Psoas muscle (tissue), 7 donors: ENCODE measurements at regions not wholly inside any gene's neighbourhood (a gene's known extent, or its start where the extent isn't known, plus 50 kb on each side); places are given as distances from the start of the nearest gene placed in this dataset.
"Not testable (repeated sequence)": the region's sequence is repeated elsewhere in the genome, so short reads cannot be mapped to it uniquely, and the experiment has no call there.

Source experiments
- ATAC-seq, 4 donors: fragments of 200-7000 bp; cut with Tn5 transposase; one replicate each; pipeline ENCODE4 v1.9.1; 2020; ENCODE audit warnings: moderate library complexity in 3 of 4, mild to moderate bottlenecking in 2 of 4
- DNase-seq, 2 donors: peaks; one replicate each; pipeline ENCODE4 v3.0.0-alpha.2; 2020
- H3K27ac ChIP-seq: fragments of 200-600 bp; one replicate; pipeline ENCODE4 v1.8.0; 2022
- H3K27me3 ChIP-seq, 3 donors: fragments of 200-600 bp in 1 of 3; one replicate each; pipeline versions ENCODE4 v1.6.1 to v1.8.0; 2013 to 2022; ENCODE audit warnings: low read length in 2 of 3, mild to moderate bottlenecking in 2 of 3, moderate library complexity in 1 of 3; ENCODE audit not compliant: insufficient read depth in 3 of 3
- H3K36me3 ChIP-seq, 2 donors: fragments of 200-600 bp in 1 of 2; one replicate each; pipeline versions ENCODE4 v1.6.1 to v1.8.0; 2013 to 2022; ENCODE audit warnings: low read depth in 1 of 2, mild to moderate bottlenecking in 1 of 2, moderate library complexity in 1 of 2; ENCODE audit not compliant: insufficient read depth in 1 of 2
- H3K4me1 ChIP-seq: fragments of 200-600 bp; one replicate; pipeline ENCODE4 v1.8.0; 2022
- H3K4me3 ChIP-seq: fragments of 200-600 bp; one replicate; pipeline ENCODE4 v1.8.0; 2022; ENCODE audit warnings: mild to moderate bottlenecking
- H3K9me3 ChIP-seq: fragments of 200-600 bp; one replicate; pipeline ENCODE4 v1.8.0; 2022
- WGBS, 3 donors: extraction: QIAGEN DNeasy Blood & Tissue Kit; methylation state at CpG; one replicate each; pipeline versions ENCODE4 v1.1.6 to v1.1.7; 2013; 5-methylcytosine and 5-hydroxymethylcytosine counted together
- intact Hi-C, 2 donors: fragments of 100-400 bp; cut with DNase I; formaldehyde crosslinking; loops; one replicate each; pipeline versions ENCODE4 v1.11.0 to v1.14.2; 2022
- TF ChIP-seq, protein P1 (sequence below): fragments of 200-600 bp; IDR thresholded peaks from one replicate; pipeline ENCODE4 v1.8.0; 2022; ENCODE audit warnings: antibody characterized with exemption
- donor health status: healthy with polysubstance abuse.
- donor health status: DM: no; HTN: no; CAD: no; lungs with moderate emphysema.
- donor health status: Bipolar disorder and iron deficiency.
- donor health status: healthy.
- donor health status: DM: yes; HTN: yes; CAD: no.
- donor health status: DM: no; HTN: no; CAD: no.
- donor health status: DM: yes; HTN: yes; CAD: no.

DNA sequence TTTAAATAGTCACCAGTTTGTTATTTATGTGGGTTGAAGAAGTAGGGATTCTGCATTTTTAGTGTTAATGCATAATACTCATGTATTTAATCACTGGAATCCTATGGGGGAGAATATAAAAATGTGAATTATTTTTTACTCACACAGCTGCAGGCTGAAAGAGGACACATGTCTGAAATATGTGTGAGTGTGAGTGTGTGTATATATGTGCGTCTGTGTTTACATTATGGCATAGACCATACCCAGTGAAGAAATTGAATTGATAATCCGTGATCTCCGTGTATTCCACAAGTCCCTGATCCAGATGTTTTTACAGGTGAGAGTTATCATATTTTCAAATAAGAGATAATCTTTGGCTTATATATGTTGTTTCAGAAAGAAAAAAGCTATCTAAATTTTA is 225.3 kb downstream of the ICOS start:
- Histone ChIP-seq H3K4me3 (no peak overlapping the region), H3K27me3 (no peaks in the 10 kb centered on the region), H3K4me1 (no peaks in the 10 kb centered on the region), H3K36me3 (no peaks in the 10 kb centered on the region), H3K27ac (no peak overlapping the region), H3K9me3 (no peaks in the 10 kb centered on the region)
- WGBS, 3 donors, result 36 to 51% (median 43%) methylated on average over 3 of the region's 3 CpGs
- intact Hi-C loops, result no loop called here
- DNase-seq (no peak), ATAC-seq (no peak)
- TF ChIP-seq, protein P1, sequence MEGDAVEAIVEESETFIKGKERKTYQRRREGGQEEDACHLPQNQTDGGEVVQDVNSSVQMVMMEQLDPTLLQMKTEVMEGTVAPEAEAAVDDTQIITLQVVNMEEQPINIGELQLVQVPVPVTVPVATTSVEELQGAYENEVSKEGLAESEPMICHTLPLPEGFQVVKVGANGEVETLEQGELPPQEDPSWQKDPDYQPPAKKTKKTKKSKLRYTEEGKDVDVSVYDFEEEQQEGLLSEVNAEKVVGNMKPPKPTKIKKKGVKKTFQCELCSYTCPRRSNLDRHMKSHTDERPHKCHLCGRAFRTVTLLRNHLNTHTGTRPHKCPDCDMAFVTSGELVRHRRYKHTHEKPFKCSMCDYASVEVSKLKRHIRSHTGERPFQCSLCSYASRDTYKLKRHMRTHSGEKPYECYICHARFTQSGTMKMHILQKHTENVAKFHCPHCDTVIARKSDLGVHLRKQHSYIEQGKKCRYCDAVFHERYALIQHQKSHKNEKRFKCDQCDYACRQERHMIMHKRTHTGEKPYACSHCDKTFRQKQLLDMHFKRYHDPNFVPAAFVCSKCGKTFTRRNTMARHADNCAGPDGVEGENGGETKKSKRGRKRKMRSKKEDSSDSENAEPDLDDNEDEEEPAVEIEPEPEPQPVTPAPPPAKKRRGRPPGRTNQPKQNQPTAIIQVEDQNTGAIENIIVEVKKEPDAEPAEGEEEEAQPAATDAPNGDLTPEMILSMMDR, result no peak

DNA sequence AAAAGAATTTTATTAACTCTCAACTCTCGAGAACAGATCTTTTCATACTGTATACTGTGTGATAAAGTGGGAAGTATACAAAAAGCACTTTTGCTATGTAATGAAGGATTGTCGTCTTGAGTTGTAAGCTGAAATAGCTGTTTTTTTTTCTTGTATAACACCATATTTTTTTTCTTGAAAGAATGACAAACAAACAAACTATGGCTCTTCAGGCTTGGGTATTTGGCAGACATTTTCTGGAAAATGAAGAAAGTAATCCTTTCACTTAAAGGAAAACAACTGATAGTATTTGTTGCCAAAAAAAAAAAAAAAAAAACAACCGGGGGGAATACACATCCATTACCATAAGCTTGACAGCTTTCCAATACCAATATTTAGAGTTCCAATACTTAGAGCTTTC is 230.4 kb downstream of the ICOS start:
- TF ChIP-seq, protein P1, result no peak
- H3K4me1 ChIP-seq, result no peaks in the 10 kb centered on the region
- H3K36me3 ChIP-seq, result no peaks in the 10 kb centered on the region
- no peak overlapping the region for H3K27ac ChIP-seq
- WGBS, 3 donors, result 70 to 79% (median 74%) methylated on average over 3 of the region's 3 CpGs
- ATAC-seq (no peak), DNase-seq (no peak)
- H3K27me3 ChIP-seq, result peaks cover 0 to 6% (median 0%) of the 10 kb centered on the region in 3 donors
- H3K9me3 ChIP-seq, result no peaks in the 10 kb centered on the region
- intact Hi-C loops, result no loop called here
- H3K4me3 ChIP-seq, result no peak overlapping the region

DNA sequence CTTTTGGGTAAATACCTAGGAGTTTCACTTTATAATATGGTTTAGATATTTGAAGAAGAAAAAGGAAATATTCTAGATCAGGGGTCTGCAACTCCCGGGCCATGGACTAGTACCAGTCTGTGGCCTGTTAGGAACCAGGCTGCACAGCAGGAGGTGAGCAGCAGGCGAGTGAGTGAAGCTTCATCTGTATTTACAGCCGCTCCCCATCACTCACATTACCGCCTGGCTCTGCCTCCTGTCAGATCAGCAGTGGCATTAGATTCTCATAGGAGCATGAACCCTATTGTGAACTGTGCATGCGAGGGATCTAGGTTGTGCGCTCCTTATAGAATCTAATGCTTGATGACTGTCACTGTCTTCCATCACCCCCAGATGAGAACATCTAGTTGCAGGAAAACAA is 231.1 kb downstream of the ICOS start:
- H3K36me3 ChIP-seq, ATAC-seq, H3K9me3 ChIP-seq, intact Hi-C loops, H3K4me1 ChIP-seq, H3K27me3 ChIP-seq, H3K4me3 ChIP-seq, DNase-seq, H3K27ac ChIP-seq: not testable (repeated sequence)
- WGBS, 3 donors, result 84 to 95% (median 93%) methylated on average over 6 of the region's 6 CpGs

DNA sequence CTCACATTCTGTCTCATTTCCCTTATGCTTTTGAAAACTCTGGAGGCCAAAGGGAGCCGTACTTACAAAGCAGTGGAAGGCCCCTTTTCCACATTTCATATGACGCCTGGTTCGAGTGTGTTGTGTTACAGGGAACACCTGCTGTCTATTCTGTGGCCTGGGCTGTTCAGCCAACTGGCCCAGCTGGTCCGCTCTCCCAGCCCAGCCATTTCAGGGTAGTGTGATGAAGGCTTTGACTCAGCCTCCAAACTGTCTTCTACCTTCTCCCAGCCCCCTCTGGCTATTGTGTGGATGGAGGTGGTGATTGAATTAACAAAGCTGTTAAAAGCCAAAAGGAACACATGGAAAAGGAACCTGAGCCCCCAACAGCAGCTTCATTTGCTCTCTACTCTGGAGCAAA is 233.8 kb downstream of the ICOS start:
- TF ChIP-seq, protein P1, result no peak
- no peak for DNase-seq
- intact Hi-C loops, result no loop called here
- Histone ChIP-seq H3K9me3 (no peaks in the 10 kb centered on the region), H3K4me3 (no peak overlapping the region), H3K27ac (no peak overlapping the region), H3K4me1 (no peaks in the 10 kb centered on the region), H3K36me3 (no peaks in the 10 kb centered on the region), H3K27me3 (peaks cover 0 to 6% (median 0%) of the 10 kb centered on the region in 3 donors)
- WGBS, 3 donors, result 43 to 57% (median 48%) methylated on average over 4 of the region's 4 CpGs
- no peak for ATAC-seq

DNA sequence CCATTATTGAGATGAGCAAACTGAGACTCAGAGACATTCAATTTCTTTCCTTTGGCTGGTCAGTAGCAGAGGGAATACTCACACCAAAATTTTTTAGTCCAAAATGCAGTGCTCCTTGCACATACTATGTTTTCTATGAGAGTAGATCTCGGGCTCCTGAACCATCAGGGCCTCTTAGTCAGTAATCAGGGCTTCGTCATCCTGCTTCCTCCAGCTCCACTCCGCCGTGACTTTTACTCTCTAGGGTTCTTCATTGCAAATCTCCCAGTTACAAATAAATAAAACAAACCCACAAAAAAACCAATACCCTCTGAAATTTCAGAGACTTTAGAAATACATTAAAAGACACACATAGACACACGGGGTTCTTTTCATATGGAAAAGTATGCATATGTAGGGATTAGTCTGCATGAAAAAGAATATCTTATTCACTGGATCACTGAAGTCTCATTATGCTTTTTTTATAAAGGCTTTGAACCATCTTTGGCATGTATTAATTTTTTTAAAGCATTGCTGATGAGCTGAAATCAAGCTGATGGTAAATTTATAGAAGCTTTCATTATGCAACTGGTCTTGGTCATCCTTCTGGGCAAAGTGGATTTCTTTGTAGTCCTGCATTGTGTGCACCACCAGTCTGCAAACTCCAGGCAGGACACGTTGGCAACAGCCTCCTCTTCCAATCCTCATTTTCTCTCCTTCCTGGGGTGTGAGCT is 235.0 kb downstream of the ICOS start:
- 73 to 82% (median 79%) methylated on average over 6 of the region's 6 CpGs for WGBS, 3 donors
- H3K27me3 ChIP-seq, result peaks cover 0 to 6% (median 0%) of the 10 kb centered on the region in 3 donors

More for the DNA sequence above, 235.0 kb downstream of the ICOS start:
- ATAC-seq, result no peak
- intact Hi-C loops, result no loop called here
- no peak for DNase-seq
- TF ChIP-seq, protein P1, result no peak
- no peaks in the 10 kb centered on the region for H3K36me3 ChIP-seq
- no peak overlapping the region for H3K27ac ChIP-seq
- no peaks in the 10 kb centered on the region for H3K9me3 ChIP-seq
- H3K4me1 ChIP-seq, result no peaks in the 10 kb centered on the region
- H3K4me3 ChIP-seq, result no peak overlapping the region
